HG02885 (cell line): ENCODE measurements at regions not wholly inside any gene's neighbourhood (a gene's known extent, or its start where the extent isn't known, plus 50 kb on each side); places are given as distances from the start of the nearest gene placed in this dataset.
"Not testable (repeated sequence)": the region's sequence is repeated elsewhere in the genome, so short reads cannot be mapped to it uniquely, and the experiment has no call there.

Experiments used
- ATAC-seq: cut with Tn5 transposase; IDR thresholded peaks from one replicate; pipeline ENCODE4 v1.9.1; 2021; ENCODE audit warnings: mild to moderate bottlenecking; ENCODE audit not compliant: unreplicated experiment, poor library complexity

DNA sequence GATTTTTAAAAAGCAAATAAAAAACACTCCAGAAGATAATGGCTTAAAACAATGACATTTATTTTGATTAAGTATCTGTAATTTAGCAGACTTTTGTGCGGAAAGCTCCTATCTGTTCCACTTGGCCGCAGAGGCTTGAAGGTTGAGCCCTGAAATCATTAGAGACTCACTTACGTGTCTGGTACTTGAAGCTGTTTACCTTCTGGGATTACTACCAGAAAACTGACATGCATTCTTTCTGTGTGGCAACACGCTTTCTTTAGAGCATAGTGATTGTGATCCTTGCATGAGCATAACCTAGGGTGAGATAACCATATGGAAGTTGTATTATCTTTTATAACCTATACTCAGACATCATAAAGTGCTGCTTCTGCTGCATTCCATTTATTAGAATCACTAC is 298.5 kb downstream of the SI start:
- ATAC-seq: no peak

- no peak for ATAC-seq
Measured at GRCh38 chr3:164752812-164753211, 325.5 kb downstream of the SI start.

- no peak for ATAC-seq
Measured at GRCh38 chr3:164748626-164749025, 329.7 kb downstream of the SI start.

DNA sequence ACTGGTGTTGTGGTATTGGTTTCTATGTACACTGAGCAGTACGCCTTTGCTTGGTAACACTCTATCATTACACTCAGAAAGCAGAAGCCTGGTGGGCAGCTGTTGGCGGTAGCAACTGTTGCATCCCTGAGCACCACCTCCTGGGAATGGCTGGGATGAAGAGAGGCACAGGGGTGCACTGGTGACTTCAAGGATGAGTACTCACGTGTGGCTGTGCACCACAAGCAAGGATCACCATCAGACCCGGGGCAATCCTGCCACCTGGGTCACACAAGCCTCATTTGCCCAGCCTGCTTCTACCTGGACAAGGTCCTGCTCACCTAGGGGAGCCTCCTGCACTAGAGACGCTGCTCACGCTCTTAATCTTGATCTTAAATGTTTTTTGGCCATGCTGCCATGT is 336.4 kb downstream of the SI start:
- ATAC-seq: no peak

- ATAC-seq: no peak
Measured at GRCh38 chr3:164737174-164737573, 341.1 kb downstream of the SI start.

DNA sequence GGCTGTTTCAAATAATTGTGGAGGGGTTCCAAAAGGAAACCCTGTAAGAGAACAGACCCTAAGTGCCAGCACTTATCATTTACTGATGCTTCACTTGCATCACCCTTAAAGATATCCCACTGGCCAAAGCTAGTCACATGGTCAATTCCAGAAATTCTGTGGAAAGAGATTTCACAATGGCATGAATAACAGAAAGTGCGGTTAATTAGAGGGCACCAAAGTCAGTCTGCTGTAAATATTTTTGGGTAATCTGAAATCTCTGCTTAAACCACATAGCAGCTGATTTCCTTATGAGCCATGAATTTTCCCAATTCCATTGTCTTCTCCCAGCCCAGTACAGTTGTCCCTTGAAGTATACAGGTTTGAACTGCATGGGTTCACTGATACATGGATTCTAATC is 346.1 kb downstream of the SI start:
- no peak for ATAC-seq

GRCh38 chr3:164730815-164731360 is 347.4 kb downstream of the SI start:
- ATAC-seq: no peak

DNA sequence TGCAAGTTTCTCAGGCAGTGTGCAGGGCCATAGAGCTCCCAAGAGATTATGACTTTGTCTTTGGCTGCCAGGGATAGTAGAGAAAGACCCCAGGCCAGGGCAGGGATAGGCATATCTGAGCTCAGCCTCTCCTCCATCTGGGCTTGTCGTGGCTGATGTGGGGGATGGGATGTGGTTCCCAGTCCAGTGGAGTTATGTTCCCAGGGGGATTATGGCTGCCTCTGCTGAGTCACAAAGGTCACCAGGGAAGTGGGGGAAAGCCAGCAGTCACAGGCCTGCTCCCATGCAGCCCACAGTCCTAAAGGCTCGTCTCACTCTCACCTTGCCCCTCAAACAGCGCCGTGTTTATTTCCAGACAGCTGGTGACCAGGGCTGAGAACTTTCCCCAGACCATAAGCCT is 354.9 kb downstream of the SI start:
- ATAC-seq: no peak

DNA sequence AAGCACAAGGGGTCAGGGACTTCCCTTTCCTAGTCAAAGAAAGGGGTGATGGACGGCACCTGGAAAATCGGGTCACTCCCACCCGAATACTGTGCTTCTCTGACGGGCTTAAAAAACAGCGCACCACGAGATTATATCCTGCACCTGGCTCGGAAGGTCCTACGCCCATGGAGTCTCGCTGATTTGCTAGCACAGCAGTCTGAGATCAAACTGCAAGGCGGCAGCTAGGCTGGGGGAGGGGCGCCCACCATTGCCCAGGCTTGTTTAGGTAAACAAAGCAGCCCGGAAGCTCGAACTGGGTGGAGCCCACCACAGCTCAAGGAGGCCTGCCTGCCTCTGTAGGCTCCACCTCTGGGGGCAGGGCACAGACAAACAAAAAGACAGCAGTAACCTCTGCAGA is 375.5 kb downstream of the SI start:
- ATAC-seq: not testable (repeated sequence)

GRCh38 chr3:164687902-164688301 is 390.4 kb downstream of the SI start:
- ATAC-seq: no peak

DNA sequence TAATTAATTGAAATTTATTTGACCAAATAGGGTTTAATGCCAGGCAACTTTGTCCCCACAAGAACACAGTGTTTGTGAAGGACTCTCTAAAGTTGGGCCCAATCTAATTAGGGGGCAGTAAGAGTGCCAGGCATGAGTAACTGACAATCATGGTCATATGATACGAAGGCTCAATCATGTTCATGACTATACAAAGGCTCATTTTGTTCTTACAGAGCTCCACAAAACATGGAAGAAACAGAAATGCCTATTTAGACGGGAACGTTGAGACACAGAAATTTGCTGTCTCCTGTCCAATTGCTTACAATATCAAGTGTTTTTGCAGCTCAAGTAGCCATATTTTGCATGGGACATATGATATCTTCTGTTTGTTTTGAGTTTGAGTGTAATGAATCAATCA is 391.1 kb downstream of the SI start:
- no peak for ATAC-seq

GRCh38 chr3:164683489-164683888 is 394.8 kb downstream of the SI start:
- ATAC-seq: no peak

DNA sequence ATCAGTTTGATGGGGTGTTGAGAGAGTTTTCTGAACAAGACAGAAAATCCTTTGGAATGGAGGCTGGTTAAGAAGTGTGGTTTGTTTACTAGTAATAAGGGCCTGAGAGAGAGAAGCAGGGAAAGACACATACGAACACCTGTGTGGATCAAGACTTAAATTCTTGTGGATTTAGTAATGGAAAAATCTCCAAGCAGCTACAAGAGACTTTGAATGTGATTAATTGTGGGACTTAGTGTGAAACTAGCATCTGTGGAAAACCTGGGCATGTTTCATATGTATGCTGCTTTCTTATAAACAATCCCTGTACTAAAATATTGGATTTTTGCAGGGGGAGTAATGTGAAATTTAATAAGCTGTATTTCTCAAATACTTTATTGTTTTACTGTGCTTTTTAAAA is 399.1 kb downstream of the SI start:
- ATAC-seq: no peak

DNA sequence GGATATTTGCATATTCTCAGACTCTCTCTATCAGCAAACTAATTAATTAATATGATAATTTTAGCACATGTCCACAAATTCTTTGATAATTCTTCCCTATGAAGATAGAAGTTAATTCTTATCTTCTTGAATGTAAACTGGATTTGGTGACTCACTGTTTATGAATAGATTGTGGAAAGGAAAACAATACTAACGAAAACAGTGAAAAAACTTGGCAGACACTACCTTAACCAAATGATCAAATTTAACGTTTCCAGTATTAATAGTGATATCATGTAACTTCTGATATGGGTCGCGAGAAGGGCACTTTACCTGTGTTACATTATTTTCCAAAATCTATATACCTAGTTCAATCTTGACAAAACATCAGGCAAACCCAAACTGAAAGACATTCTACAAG is 401.0 kb downstream of the SI start:
- no peak for ATAC-seq

- ATAC-seq: no peak
Measured at GRCh38 chr3:164673738-164674137, 404.6 kb downstream of the SI start.

DNA sequence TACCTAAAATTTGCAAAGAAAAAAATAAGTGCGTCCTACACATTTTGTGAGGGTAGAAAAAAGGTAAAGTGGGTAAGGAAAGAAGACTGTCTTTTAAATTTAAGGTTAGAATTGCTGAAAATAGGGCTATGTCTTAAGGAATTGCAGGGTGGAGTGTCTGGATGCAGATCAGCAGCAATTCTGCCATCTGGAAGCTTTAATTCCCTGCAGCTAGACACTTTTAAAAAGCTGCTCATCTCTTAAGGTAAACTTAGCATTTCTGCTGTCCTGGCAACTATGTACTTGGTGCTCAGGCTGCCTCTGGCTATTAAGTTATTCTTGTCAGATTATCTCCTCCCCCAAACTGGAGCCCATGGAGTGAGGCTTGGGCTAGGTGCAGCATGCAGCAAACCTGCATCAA is 420.2 kb downstream of the SI start:
- ATAC-seq: no peak

DNA sequence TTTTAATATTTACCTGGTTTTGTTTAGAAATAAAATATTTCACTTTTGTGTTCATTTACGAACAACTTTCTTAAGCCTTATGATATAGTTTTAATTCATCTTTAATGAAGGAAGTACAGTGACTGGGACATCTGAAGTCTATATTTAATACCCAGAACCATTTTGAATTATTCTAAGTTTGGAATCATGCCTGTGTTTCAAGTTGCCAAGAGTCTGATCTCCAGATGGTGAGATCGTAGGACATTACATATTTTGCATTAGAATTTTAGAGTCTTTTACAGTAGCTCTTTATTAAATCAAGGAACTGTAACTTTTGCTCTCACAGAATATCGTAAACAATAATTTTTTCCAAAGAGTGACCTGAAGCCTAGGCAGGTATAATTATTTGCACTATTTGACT is 420.7 kb downstream of the SI start:
- no peak for ATAC-seq

GRCh38 chr3:164655462-164655861 is 422.8 kb downstream of the SI start:
- ATAC-seq: no peak

GRCh38 chr3:164641071-164641470 is 437.2 kb downstream of the SI start:
- no peak for ATAC-seq

GRCh38 chr3:164640591-164640990 is 437.7 kb downstream of the SI start:
- no peak for ATAC-seq

DNA sequence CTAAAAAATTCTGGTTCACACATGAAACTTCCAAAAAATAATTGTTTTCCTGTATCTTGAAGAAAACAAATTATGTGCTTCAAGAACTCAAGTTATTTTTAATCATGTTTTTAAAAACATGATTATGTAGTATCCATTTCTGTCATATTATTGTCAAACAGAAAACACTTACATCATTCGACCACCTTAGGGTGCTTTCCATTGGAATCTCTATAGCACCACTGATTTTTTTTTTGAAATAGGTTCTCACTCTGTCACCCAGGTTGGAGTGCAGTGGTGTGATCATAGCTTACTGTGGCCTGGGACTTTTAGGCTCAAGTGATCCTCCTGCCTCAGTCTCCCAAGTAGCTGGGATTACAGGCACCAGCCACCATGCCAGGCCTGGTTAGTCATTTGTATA is 457.3 kb downstream of the SI start:
- ATAC-seq: no peak

GRCh38 chr3:164620423-164620822 is 457.9 kb downstream of the SI start:
- ATAC-seq: no peak

GRCh38 chr3:164612751-164613150 is 465.5 kb downstream of the SI start:
- ATAC-seq: no peak
